ENCODE measurements at regions not wholly inside any gene's neighbourhood (a gene's known extent, or its start where the extent isn't known, plus 50 kb on each side); places are given as distances from the start of the nearest gene placed in this dataset.

DNA sequence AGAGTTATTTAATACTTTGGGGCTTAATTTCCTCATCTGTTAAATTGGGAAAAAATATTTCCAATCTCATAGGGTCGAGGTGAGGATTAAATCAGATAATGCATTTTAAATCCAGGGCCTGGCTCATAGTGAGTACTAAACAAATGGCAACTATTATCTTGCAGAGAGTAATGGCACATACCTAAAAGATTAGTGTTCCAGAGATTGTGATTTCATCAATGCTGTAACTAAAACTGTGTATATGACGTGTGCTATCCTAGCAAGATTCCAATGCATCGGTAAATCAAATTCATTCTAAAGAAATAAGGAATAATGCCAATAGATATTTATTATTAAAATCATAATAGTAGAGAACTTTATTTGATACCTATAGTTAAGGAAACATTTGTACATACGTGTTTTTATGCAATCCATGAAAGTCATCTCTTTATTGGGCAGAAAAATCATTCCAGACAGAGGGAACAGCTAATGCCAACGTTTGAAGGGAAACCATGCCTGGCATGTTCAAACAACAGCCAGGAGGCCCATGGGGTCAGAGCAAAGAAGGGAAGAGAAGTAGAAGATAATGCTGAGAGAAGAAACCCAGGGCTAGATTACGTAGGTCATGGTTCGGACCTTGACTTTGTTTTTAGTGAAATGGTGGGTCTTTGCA, 174.8 kb upstream of the AGR3 start:
- H3K79me2 ChIP-seq (ENCODE audit: insufficient read depth, low read length) = no peaks in the 10 kb centered on the region
- no peak overlapping the region for H3K4me2 ChIP-seq (ENCODE audit: low read length)
- CTCF ChIA-PET = no interaction called here
- no peak overlapping the region for H3K9ac ChIP-seq (ENCODE audit: low read length)
- ATAC-seq (no peak), DNase-seq (ENCODE audit: low read depth, low spot score) (no peak)
- no peak overlapping the region for H2AFZ ChIP-seq (ENCODE audit: low read depth, low read length, poor library complexity, severe bottlenecking)
- H3K4me1 ChIP-seq (ENCODE audit: control insufficient read depth in 1 of 2, insufficient read depth in 2 of 2, low read length in 2 of 2) = no peaks in the 10 kb centered on the region
- POLR2A ChIA-PET = no interaction called here
- no peaks in the 10 kb centered on the region for H3K9me2 ChIP-seq (ENCODE audit: insufficient read depth)
- H3K4me3 ChIP-seq (replicated peaks in 1 of 2; ENCODE audit: low read depth in 1 of 2, low read length in 2 of 2) = no peak overlapping the region
- no peaks in the 10 kb centered on the region for H4K20me1 ChIP-seq (ENCODE audit: insufficient read depth)
- no peaks in the 10 kb centered on the region for H3K27me3 ChIP-seq (ENCODE audit: insufficient read depth, low read length)
- intact Hi-C loops (cut with micrococcal nuclease) = no loop called here
- RAD21 ChIA-PET (ENCODE audit: low non-redundant PET in 1 of 2, low total read pairs in 2 of 2, uncharacterized antibody in 2 of 2, unreplicated experiment in 2 of 2) = no interaction called here
- TF ChIP-seq ELF1 (IDR thresholded peaks at IDR 0.05; ENCODE audit: borderline replicate concordance, low read depth) = no peak
- no peak for TF ChIP-seq SRF (IDR thresholded peaks at IDR 0.05; ENCODE audit: low read depth)
- TF ChIP-seq, protein P1, sequence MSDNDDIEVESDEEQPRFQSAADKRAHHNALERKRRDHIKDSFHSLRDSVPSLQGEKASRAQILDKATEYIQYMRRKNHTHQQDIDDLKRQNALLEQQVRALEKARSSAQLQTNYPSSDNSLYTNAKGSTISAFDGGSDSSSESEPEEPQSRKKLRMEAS (IDR thresholded peaks at IDR 0.05) = no peak
- TF ChIP-seq TCF7L2 (IDR thresholded peaks at IDR 0.05; ENCODE audit: borderline replicate concordance, extremely low read depth, insufficient read depth, insufficient read length) = no peak
- TF ChIP-seq REST (IDR thresholded peaks at IDR 0.05; ENCODE audit: low read depth) = no peak
- no peak for TF ChIP-seq JUND (IDR thresholded peaks at IDR 0.05)
- TF ChIP-seq EZH2 (IDR thresholded peaks at IDR 0.05) = no peak
- TF ChIP-seq SIN3A (IDR thresholded peaks at IDR 0.05; ENCODE audit: low read depth) = no peak
- TF ChIP-seq RAD21 (IDR thresholded peaks at IDR 0.05; ENCODE audit: low read depth) = no peak
- no peak for TF ChIP-seq EGR1 (IDR thresholded peaks at IDR 0.05; ENCODE audit: low read depth)
- no peak for TF ChIP-seq EZH2phosphoT487 (IDR thresholded peaks at IDR 0.05; ENCODE audit: borderline replicate concordance)
- TF ChIP-seq, protein P2, sequence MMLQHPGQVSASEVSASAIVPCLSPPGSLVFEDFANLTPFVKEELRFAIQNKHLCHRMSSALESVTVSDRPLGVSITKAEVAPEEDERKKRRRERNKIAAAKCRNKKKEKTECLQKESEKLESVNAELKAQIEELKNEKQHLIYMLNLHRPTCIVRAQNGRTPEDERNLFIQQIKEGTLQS (IDR thresholded peaks at IDR 0.05) = no peak
- TF ChIP-seq ZFX (IDR thresholded peaks at IDR 0.05) = no peak
- TF ChIP-seq FOSL1 (IDR thresholded peaks at IDR 0.05; ENCODE audit: low read depth) = no peak
- TF ChIP-seq ZBTB33 (IDR thresholded peaks at IDR 0.05; ENCODE audit: extremely low read depth, insufficient replicate concordance, low read length) = no peak
- no peak for TF ChIP-seq CBX3 (IDR thresholded peaks at IDR 0.05; ENCODE audit: low read depth)
- H3K36me3 ChIP-seq (ENCODE audit: control insufficient read depth in 1 of 2, insufficient read depth in 2 of 2, low read length in 2 of 2) = no peaks in the 10 kb centered on the region
- no peaks in the 10 kb centered on the region for H3K9me3 ChIP-seq (ENCODE audit: control insufficient read depth in 1 of 2, insufficient read depth in 1 of 2, low read depth in 1 of 2, low read length in 2 of 2)
- no peak overlapping the region for H3K27ac ChIP-seq (ENCODE audit: low read depth, low read length)
- BruUV-seq (replicated peaks) = no TSS peak

Measured in HCT116 (cell line).